Gastrocnemius medialis (tissue), 4 donors: ENCODE measurements at regions not wholly inside any gene's neighbourhood (a gene's known extent, or its start where the extent isn't known, plus 50 kb on each side); places are given as distances from the start of the nearest gene placed in this dataset.

ENCODE experiments used
- POLR2A ChIP-seq, 2 donors: fragments of 450-650 bp; IDR thresholded peaks; one replicate each; pipeline ENCODE4 v1.6.1; 2017; ENCODE audit warnings: antibody characterized with exemption in 2 of 2, mild to moderate bottlenecking in 2 of 2, moderate library complexity in 2 of 2
- TF ChIP-seq, protein P1 (sequence below), 5 experiments: fragments of 450-650 bp in 3 of 5; fragments of 200-600 bp in 2 of 5; sonication (generic) in 2 of 5; IDR thresholded peaks in 4 of 5; conservative IDR thresholded peaks in 1 of 5; 1 replicate in 4 of 5; 2 replicates in 1 of 5; pipeline ENCODE4 v1.5.1; 2016 to 2019; ENCODE audit warnings: antibody characterized with exemption in 5 of 5, mild to moderate bottlenecking in 3 of 5, moderate library complexity in 3 of 5

DNA sequence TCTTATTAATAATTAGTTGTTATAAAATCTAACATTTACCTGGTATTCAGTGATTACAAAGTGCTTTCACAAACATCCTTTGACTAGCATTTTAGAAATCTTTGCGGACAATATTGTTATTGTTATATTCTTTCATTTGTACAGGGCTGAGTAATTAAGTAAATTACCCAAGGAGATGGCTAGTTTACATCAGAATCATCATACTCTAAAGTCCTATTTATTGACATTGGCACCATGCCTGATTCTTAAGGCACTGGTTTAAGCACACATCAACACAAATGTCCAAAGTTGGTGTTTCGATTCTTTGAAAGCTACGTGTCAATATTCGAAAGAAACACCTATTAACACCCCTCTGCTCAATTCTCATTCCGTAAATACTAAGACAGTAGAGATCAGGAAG lies 424.6 kb upstream of the CHRM3 start:
- no peak for TF ChIP-seq POLR2A (IDR thresholded peaks at IDR 0.05)
- TF ChIP-seq, protein P1, sequence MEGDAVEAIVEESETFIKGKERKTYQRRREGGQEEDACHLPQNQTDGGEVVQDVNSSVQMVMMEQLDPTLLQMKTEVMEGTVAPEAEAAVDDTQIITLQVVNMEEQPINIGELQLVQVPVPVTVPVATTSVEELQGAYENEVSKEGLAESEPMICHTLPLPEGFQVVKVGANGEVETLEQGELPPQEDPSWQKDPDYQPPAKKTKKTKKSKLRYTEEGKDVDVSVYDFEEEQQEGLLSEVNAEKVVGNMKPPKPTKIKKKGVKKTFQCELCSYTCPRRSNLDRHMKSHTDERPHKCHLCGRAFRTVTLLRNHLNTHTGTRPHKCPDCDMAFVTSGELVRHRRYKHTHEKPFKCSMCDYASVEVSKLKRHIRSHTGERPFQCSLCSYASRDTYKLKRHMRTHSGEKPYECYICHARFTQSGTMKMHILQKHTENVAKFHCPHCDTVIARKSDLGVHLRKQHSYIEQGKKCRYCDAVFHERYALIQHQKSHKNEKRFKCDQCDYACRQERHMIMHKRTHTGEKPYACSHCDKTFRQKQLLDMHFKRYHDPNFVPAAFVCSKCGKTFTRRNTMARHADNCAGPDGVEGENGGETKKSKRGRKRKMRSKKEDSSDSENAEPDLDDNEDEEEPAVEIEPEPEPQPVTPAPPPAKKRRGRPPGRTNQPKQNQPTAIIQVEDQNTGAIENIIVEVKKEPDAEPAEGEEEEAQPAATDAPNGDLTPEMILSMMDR (IDR thresholded peaks at IDR 0.05 in 4 of 5, conservative IDR thresholded peaks at IDR 0.05 in 1 of 5) = no peak
